A549 (cell line): ENCODE measurements at regions not wholly inside any gene's neighbourhood (a gene's known extent, or its start where the extent isn't known, plus 50 kb on each side); places are given as distances from the start of the nearest gene placed in this dataset.

Experiments used
- BHLHE40 ChIP-seq: IDR thresholded peaks from 2 replicates; pipeline ENCODE4 v1.6.1; 2012; ENCODE audit warnings: low read depth, low read length, inconsistent platforms
- CBX2 ChIP-seq: fragments of 200-600 bp; sonication (generic); IDR thresholded peaks from 2 replicates; pipeline ENCODE4 v1.6.1; 2016; ENCODE audit warnings: low read depth, mild to moderate bottlenecking, borderline replicate concordance
- CEBPB ChIP-seq, 2 experiments: fragments of >200 bp in 1 of 2; sonication (Bioruptor Twin) in 1 of 2; formaldehyde crosslinking in 1 of 2; IDR thresholded peaks; 2 replicates each; pipeline ENCODE4 v1.6.1; 2012 to 2016
- EP300 ChIP-seq, 2 experiments: fragments of >200 bp; sonication (Bioruptor Twin); formaldehyde crosslinking; IDR thresholded peaks; 2 replicates in 1 of 2; 3 replicates in 1 of 2; pipeline ENCODE4 v1.6.1; 2016 to 2017
- GATA3 ChIP-seq: IDR thresholded peaks from 2 replicates; pipeline ENCODE4 v1.6.1; 2012; ENCODE audit warnings: borderline replicate concordance
- NR3C1 ChIP-seq: fragments of >200 bp; sonication (Bioruptor Twin); formaldehyde crosslinking; IDR thresholded peaks from 3 replicates; pipeline ENCODE4 v1.6.1; 2017
- PHF8 ChIP-seq: fragments of 200-600 bp; sonication (generic); IDR thresholded peaks from 2 replicates; pipeline ENCODE4 v1.6.1; 2016; ENCODE audit warnings: low read depth, mild to moderate bottlenecking, antibody characterized with exemption, moderate library complexity, borderline replicate concordance
- POLR2A ChIP-seq: IDR thresholded peaks from 2 replicates; pipeline ENCODE4 v1.6.1; 2012; ENCODE audit warnings: mild to moderate bottlenecking, low read length
- ZC3H11A ChIP-seq: fragments of 450-650 bp; IDR thresholded peaks from 2 replicates; pipeline ENCODE4 v1.6.1; 2014; ENCODE audit warnings: antibody characterized with exemption, mild to moderate bottlenecking
- TF ChIP-seq, protein P1 (sequence below): fragments of >200 bp; sonication (Bioruptor Twin); formaldehyde crosslinking; IDR thresholded peaks from 3 replicates; pipeline ENCODE4 v1.5.1; 2016
- TF ChIP-seq, protein P2 (sequence below): IDR thresholded peaks from 2 replicates; pipeline ENCODE4 v1.6.1; 2012; ENCODE audit warnings: low read depth, borderline replicate concordance
- TF ChIP-seq, protein P3 (sequence below): IDR thresholded peaks from 2 replicates; pipeline ENCODE4 v1.6.1; 2012
- TF ChIP-seq, protein P4 (sequence below): fragments of 200-600 bp; sonication (generic); IDR thresholded peaks from 2 replicates; pipeline ENCODE4 v1.6.1; 2016; ENCODE audit warnings: antibody characterized with exemption, mild to moderate bottlenecking, moderate library complexity

DNA sequence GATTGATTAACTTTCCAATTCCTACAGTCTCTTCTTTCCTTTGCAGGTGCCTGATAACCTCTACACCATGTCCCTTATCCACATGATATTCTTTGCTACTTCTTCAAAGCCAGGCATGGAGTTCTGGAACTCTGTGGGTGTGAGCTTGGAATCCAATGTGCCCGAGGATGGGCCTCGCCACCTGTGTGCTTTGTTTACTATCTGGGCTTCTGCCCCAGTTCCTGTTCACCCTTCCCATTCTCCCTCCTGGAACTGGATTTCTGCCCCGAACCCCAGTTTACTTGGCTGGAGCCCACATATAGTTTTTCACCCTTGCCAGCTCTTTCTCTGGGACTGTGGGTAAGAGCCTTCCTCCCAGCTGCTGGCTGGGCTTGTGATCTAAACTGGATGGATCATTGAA, 75.2 kb upstream of the AK4 start:
- TF ChIP-seq, protein P1, sequence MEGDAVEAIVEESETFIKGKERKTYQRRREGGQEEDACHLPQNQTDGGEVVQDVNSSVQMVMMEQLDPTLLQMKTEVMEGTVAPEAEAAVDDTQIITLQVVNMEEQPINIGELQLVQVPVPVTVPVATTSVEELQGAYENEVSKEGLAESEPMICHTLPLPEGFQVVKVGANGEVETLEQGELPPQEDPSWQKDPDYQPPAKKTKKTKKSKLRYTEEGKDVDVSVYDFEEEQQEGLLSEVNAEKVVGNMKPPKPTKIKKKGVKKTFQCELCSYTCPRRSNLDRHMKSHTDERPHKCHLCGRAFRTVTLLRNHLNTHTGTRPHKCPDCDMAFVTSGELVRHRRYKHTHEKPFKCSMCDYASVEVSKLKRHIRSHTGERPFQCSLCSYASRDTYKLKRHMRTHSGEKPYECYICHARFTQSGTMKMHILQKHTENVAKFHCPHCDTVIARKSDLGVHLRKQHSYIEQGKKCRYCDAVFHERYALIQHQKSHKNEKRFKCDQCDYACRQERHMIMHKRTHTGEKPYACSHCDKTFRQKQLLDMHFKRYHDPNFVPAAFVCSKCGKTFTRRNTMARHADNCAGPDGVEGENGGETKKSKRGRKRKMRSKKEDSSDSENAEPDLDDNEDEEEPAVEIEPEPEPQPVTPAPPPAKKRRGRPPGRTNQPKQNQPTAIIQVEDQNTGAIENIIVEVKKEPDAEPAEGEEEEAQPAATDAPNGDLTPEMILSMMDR: no peak
- no peak for TF ChIP-seq GATA3
- TF ChIP-seq POLR2A: no peak
- TF ChIP-seq CEBPB (IDR thresholded peaks at IDR 0.05): no peak
- no peak for TF ChIP-seq BHLHE40
- TF ChIP-seq EP300 (IDR thresholded peaks at IDR 0.05): no peak
- TF ChIP-seq, protein P2, sequence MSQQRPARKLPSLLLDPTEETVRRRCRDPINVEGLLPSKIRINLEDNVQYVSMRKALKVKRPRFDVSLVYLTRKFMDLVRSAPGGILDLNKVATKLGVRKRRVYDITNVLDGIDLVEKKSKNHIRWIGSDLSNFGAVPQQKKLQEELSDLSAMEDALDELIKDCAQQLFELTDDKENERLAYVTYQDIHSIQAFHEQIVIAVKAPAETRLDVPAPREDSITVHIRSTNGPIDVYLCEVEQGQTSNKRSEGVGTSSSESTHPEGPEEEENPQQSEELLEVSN: no peak
- no peak for TF ChIP-seq NR3C1
- no peak for TF ChIP-seq CBX2
- TF ChIP-seq, protein P3, sequence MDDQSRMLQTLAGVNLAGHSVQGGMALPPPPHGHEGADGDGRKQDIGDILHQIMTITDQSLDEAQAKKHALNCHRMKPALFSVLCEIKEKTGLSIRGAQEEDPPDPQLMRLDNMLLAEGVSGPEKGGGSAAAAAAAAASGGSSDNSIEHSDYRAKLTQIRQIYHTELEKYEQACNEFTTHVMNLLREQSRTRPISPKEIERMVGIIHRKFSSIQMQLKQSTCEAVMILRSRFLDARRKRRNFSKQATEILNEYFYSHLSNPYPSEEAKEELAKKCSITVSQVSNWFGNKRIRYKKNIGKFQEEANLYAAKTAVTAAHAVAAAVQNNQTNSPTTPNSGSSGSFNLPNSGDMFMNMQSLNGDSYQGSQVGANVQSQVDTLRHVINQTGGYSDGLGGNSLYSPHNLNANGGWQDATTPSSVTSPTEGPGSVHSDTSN: no peak
- no peak for TF ChIP-seq PHF8
- TF ChIP-seq ZC3H11A: no peak
- TF ChIP-seq, protein P4, sequence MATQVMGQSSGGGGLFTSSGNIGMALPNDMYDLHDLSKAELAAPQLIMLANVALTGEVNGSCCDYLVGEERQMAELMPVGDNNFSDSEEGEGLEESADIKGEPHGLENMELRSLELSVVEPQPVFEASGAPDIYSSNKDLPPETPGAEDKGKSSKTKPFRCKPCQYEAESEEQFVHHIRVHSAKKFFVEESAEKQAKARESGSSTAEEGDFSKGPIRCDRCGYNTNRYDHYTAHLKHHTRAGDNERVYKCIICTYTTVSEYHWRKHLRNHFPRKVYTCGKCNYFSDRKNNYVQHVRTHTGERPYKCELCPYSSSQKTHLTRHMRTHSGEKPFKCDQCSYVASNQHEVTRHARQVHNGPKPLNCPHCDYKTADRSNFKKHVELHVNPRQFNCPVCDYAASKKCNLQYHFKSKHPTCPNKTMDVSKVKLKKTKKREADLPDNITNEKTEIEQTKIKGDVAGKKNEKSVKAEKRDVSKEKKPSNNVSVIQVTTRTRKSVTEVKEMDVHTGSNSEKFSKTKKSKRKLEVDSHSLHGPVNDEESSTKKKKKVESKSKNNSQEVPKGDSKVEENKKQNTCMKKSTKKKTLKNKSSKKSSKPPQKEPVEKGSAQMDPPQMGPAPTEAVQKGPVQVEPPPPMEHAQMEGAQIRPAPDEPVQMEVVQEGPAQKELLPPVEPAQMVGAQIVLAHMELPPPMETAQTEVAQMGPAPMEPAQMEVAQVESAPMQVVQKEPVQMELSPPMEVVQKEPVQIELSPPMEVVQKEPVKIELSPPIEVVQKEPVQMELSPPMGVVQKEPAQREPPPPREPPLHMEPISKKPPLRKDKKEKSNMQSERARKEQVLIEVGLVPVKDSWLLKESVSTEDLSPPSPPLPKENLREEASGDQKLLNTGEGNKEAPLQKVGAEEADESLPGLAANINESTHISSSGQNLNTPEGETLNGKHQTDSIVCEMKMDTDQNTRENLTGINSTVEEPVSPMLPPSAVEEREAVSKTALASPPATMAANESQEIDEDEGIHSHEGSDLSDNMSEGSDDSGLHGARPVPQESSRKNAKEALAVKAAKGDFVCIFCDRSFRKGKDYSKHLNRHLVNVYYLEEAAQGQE: no peak
